ENCODE measurements at regions not wholly inside any gene's neighbourhood (a gene's known extent, or its start where the extent isn't known, plus 50 kb on each side); places are given as distances from the start of the nearest gene placed in this dataset.
A peak's percentile ranks its signal among the peaks of the same experiment; 100 is the strongest.
"Not testable (repeated sequence)": the region's sequence is repeated elsewhere in the genome, so short reads cannot be mapped to it uniquely, and the experiment has no call there.

- no peak for DNase-seq (ENCODE audit: low read depth in 1 of 2, low spot score in 1 of 2)
These were observed 57.0 kb upstream of the MSN start for GRCh38 chrX:65610481-65610880.

- no peak for DNase-seq (ENCODE audit: low read depth in 1 of 2, low spot score in 1 of 2)
These were observed 57.4 kb upstream of the MSN start for GRCh38 chrX:65610040-65610439.

GRCh38 chrX:65609237-65609636 is 58.2 kb upstream of the MSN start:
- no peak for DNase-seq (ENCODE audit: low read depth in 1 of 2, low spot score in 1 of 2)

DNA sequence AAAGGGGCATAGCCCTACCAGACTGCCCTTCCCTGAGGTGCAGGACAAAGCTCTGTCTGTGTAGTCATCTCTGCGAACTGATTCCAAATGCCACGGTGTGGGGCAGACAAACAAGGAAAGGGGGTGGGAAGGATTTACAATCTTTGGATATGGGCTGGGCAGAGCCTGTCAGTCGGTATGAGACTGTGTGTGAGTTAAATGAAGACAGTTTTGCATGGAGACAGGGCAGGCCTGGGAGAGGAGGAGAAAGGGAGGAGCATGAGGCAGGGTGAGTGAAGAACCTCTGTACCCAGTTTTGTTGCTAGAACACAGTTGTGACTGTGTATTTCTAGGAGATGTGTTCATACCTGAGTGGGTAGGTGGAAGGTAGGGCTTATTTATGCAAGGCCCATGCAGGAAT is 59.4 kb upstream of the MSN start:
- DNase-seq (ENCODE audit: low read depth in 1 of 2, low spot score in 1 of 2), result no peak

DNA sequence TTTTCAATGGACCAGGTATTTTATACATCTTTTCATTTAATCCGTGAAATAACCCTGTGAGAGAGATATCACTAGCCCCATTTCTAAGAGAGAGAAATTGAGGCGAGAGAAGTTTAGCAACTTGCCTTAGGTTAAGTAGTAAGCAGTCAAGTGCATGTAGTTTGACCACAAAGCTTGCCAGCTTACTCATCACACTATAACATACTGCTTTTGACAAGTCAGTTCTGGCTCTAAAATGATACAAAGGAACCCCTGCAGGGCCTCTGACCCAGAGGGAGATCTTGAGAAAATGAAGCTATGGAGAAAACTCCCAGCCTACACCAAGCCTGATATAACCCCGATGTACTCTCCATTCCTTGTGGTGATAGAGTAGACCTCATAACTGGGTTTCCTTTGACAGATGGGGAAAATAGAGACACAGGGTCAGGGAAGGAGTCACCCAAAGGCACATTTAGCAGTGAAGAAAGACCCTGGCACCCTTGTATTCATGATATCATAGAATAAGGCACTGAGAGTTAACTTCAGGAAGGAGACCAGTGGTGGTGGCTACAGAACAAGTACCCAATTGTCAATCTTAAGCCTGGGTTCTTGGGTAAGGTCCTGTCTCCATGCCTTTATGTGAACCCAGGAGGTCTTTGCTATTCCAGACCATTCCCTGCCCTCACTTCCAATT is 60.2 kb upstream of the MSN start:
- DNase-seq (ENCODE audit: low read depth in 1 of 2, low spot score in 1 of 2), result no peak

DNA sequence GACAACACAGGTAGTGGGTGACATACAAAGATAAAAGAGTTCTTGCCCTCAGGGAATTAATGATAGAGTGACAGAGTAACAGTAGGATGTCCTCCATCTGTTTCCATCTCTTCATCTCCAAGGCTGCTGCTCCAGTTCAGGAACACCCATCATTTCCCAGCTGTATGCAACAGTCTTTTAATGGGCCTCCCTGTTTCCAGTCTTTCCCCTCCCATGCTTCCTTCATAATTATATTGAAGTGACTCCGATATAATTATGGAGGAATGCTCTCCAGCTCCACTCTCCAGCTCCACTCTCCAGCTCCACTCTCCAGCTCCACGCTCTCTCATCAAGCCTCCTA is 65.3 kb upstream of the MSN start:
- DNase-seq (ENCODE audit: low read depth in 1 of 2, low spot score in 1 of 2), result no peak

DNA sequence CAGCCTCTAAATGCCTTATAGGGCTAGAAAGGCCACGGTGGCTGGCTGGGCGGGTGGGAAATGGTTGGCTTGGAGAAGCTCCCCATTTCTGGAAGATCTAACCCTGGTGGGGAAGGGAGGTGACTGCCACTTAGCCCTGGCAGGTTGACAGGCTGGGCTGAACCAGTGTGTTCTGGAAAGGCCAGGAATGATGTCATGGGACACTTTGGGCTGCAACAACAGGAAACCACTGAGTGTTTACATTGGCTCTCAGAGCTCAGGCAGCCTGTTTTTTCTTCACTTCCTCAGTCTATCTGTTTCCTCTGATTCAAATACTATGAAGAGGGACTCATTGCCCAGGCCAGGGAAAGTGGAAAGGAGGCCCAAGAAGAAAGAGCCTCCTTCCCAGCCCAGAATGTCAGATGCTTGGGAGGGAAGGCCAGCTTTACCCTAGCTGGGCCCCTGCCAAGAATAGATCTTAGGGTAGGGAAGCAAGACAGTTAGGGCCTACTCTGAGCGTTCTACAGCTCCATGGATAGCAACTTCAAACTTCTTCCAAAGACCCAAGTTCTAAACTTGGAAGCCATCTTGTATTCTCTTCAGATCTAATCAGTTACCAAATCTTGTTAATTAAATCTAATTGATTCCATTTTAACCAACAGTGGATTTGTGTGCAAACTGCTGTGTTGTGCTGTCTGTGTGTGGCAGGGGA is 65.8 kb upstream of the MSN start:
- DNase-seq (ENCODE audit: low read depth in 1 of 2, low spot score in 1 of 2), result peak; percentile 13 to 20

- DNase-seq (ENCODE audit: low read depth in 1 of 2, low spot score in 1 of 2), result no peak
These were observed 66.3 kb upstream of the MSN start for GRCh38 chrX:65601126-65601525.

GRCh38 chrX:65600106-65600505 is 65.5 kb upstream of the LAS1L start:
- no peak for DNase-seq (ENCODE audit: low read depth in 1 of 2, low spot score in 1 of 2)

GRCh38 chrX:65598559-65599147 is 64.1 kb upstream of the LAS1L start:
- no peak for DNase-seq (ENCODE audit: low read depth in 1 of 2, low spot score in 1 of 2)

DNA sequence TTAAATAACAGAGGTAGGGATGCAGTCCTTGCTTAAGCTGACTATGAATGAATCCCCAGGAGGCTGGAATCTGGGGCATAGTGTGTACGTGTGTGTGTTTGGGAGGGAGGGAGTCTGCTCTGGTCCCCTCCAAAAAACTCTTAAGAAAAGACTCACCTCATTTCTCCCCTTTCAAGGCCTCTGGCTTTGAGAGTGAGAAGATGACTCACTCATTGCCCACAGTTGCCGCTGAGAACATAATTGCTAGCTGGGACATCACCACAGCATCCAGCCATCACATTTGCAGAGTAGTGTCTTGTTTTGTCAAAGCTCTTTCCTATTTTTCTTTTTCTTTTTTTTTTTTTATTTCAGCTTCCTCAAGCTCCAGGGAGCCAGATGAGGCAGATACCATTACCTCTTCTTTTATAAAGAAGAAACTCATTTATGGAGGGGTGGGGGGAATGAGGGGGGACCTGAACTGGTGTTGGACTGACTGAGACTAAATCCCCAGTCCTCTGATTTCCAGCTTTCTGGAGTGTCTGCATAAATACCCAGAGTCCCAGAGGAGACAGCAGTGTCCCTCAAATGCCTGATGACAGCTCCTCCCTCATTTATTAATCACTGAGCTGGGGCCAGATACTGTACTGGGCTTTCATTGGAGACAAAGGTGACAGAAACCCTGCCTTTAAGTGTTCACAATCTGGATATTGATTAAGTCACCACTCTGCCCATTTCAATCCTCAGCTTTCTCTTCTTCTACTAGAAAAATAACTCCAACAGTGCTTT is 61.9 kb upstream of the LAS1L start:
- DNase-seq (ENCODE audit: low read depth in 1 of 2, low spot score in 1 of 2), result peak in 1 of 2 donors; percentile 33

DNA sequence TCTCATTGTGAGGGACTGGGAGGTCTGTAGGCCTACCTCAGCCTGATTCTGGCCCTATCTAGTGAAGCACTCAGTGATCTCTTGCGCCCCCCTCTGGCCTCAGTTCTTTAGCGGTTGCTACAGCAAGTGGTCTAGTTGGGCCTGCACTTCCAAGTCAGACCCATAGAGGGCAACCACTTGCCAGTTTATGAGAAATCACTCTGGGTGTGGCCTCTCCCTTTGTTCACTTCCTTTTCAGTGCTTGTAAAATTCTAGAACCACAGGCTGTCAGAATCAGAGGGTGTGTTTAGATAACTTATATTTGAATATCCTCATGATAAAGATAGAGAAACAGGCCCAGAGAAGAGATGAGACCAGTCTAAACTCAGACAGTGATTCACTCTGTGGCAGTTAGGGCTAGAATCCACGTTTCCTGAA is 60.9 kb upstream of the LAS1L start:
- DNase-seq (ENCODE audit: low read depth in 1 of 2, low spot score in 1 of 2), result peak; percentile 73 to 80

DNA sequence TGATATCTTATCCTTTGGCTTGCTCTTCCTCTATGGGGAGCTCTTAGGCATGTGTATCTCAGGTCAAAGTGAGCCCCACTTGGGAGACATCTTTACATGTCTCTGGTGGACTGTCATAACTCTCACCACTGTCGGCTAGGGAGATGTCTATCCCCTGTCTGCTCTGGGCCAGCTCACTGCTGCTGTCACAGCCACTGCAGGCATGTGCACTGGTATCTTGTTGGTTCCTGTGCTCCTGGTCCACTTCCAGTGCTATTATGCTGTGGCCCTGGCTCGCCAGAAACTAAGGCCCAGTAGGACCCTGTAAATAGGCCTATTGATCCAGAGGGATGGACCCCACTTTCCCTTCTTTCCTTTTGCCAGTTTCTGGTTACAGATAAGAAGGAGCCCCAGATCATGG is 56.6 kb upstream of the LAS1L start:
- no peak for DNase-seq (ENCODE audit: low read depth in 1 of 2, low spot score in 1 of 2)

GRCh38 chrX:65589304-65589703 is 54.7 kb upstream of the LAS1L start:
- no peak for DNase-seq (ENCODE audit: low read depth in 1 of 2, low spot score in 1 of 2)

DNA sequence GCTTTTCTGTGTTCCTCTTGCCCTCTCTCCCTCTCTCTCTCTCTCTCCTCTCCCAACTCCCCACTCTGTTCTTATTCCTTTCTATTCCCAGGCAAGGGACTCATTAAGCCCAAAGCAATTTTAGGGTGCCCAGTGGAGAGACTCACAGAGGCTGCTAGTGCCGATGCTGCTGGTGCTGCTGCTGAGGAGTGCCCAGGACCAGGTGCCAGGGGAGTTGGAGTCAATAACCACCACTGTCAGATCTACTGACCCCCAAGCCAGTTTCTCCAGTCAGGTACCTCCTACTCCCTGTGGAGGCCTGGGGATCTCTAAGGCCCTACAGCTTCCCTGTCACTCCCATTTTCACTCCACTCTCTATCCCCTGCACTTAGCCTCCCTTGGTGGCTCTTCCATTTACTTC is 54.2 kb upstream of the LAS1L start:
- DNase-seq (ENCODE audit: low read depth in 1 of 2, low spot score in 1 of 2), result no peak

GRCh38 chrX:65587616-65588526 is 53.3 kb upstream of the LAS1L start:
- DNase-seq (ENCODE audit: low read depth in 1 of 2, low spot score in 1 of 2), result no peak

- no peak for DNase-seq (ENCODE audit: low read depth in 1 of 2, low spot score in 1 of 2)
These were observed 51.9 kb upstream of the LAS1L start for GRCh38 chrX:65586491-65586890.

DNA sequence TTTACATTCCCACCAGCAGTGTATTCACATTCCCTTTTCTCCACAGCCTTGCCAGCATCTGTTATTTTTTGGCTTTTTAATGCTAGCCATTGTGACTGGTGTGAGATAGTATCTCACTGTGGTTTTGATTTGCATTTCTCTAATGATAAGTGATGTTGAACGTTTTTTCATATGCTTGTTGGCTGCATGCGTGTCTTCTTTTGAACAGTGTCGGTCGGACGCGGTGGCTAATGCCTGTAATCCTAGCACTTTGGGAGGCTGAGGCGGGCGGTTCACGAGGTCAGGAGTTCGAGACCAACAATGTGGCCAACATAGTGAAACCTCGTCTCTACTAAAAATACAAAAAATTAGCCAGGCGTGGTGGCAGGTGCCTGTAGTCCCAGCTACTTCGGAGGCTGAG is 50.6 kb upstream of the LAS1L start:
- DNase-seq (ENCODE audit: low read depth in 1 of 2, low spot score in 1 of 2), result not testable (repeated sequence)

All from activated T-helper 1 cell treated with anti-CD3 and anti-CD28 coated beads, Interleukin-2, amount 50 U/mL, for 16 hours (primary cell).